A673 (cell line): ENCODE measurements at regions not wholly inside any gene's neighbourhood (a gene's known extent, or its start where the extent isn't known, plus 50 kb on each side); places are given as distances from the start of the nearest gene placed in this dataset.
"Not testable (repeated sequence)": the region's sequence is repeated elsewhere in the genome, so short reads cannot be mapped to it uniquely, and the experiment has no call there.

Source experiments
- BruUV-seq: library from RNA; stranded (reverse); fragments of 400-500 nt; replicated peaks from 2 replicates; lab custom pipeline; 2021; lab: Mats Ljungman, UMichigan
- CTCF ChIA-PET: fragments of 300-600 bp; sonication (Branson Sonifier 250); formaldehyde crosslinking; loops from one replicate; lab custom pipeline; 2022; ENCODE audit warnings: antibody characterized with exemption; lab: Charles Lee
- POLR2A ChIA-PET: fragments of 300-600 bp; sonication (Branson Sonifier 250); formaldehyde crosslinking; loops from one replicate; lab custom pipeline; 2022; ENCODE audit warnings: antibody characterized with exemption; ENCODE audit not compliant: low non-redundant PET; lab: Charles Lee
- DNase-seq: peaks from one replicate; pipeline ENCODE4 v3.0.0-alpha.2; 2015; ENCODE audit warnings: low spot score
- H3K27ac ChIP-seq: fragments of 200-600 bp; sonication (generic); 2 replicates; pipeline ENCODE4 v1.5.1; 2016; ENCODE audit warnings: mixed run types, low read depth, mild to moderate bottlenecking, mixed read lengths, antibody characterized with exemption, low read length; ENCODE audit not compliant: poor library complexity, severe bottlenecking
- H3K27me3 ChIP-seq: fragments of 200-600 bp; sonication (generic); replicated peaks from 2 replicates; pipeline ENCODE4 v1.6.1; 2017; ENCODE audit warnings: mixed run types, low read depth, mild to moderate bottlenecking, mixed read lengths, antibody characterized with exemption, low read length; ENCODE audit not compliant: insufficient read depth, poor library complexity
- H3K36me3 ChIP-seq: fragments of 200-600 bp; sonication (generic); 2 replicates; pipeline ENCODE4 v1.6.1; 2016; ENCODE audit warnings: mixed run types, mild to moderate bottlenecking, mixed read lengths, antibody characterized with exemption, low read length; ENCODE audit not compliant: insufficient read depth, poor library complexity, severe bottlenecking
- H3K4me1 ChIP-seq: fragments of 200-600 bp; sonication (generic); 2 replicates; pipeline ENCODE4 v1.6.1; 2017; ENCODE audit warnings: mixed run types, mild to moderate bottlenecking, mixed read lengths, antibody characterized with exemption, low read length; ENCODE audit not compliant: insufficient read depth, poor library complexity, severe bottlenecking
- H3K4me3 ChIP-seq: fragments of 200-600 bp; sonication (generic); 2 replicates; pipeline ENCODE4 v1.5.1; 2016; ENCODE audit warnings: low read depth, mixed run types, mild to moderate bottlenecking, mixed read lengths, low read length; ENCODE audit not compliant: poor library complexity, severe bottlenecking
- H3K9me3 ChIP-seq: fragments of 200-600 bp; sonication (generic); 2 replicates; pipeline ENCODE4 v1.6.1; 2016; ENCODE audit warnings: mixed run types, low read depth, mild to moderate bottlenecking, mixed read lengths, antibody characterized with exemption, low read length; ENCODE audit not compliant: poor library complexity, severe bottlenecking
- EZH2 ChIP-seq: fragments of 200-600 bp; sonication (generic); IDR thresholded peaks from 2 replicates; pipeline ENCODE4 v1.6.1; 2017; ENCODE audit warnings: borderline replicate concordance, low read depth, mild to moderate bottlenecking, mixed read lengths, antibody characterized with exemption, low read length; ENCODE audit not compliant: poor library complexity, severe bottlenecking
- intact Hi-C: fragments of 100-400 bp; cut with micrococcal nuclease; formaldehyde crosslinking; loops from one replicate; pipeline ENCODE4 v1.10.0; 2022; ENCODE audit not compliant: unreplicated experiment
- TF ChIP-seq, protein P1 (sequence below): fragments of 300-800, 200-600 bp; sonication (generic); conservative IDR thresholded peaks from 2 replicates; pipeline ENCODE4 v1.5.1; 2017; ENCODE audit warnings: low read depth, mild to moderate bottlenecking, antibody characterized with exemption, low read length, moderate library complexity, mixed read lengths

DNA sequence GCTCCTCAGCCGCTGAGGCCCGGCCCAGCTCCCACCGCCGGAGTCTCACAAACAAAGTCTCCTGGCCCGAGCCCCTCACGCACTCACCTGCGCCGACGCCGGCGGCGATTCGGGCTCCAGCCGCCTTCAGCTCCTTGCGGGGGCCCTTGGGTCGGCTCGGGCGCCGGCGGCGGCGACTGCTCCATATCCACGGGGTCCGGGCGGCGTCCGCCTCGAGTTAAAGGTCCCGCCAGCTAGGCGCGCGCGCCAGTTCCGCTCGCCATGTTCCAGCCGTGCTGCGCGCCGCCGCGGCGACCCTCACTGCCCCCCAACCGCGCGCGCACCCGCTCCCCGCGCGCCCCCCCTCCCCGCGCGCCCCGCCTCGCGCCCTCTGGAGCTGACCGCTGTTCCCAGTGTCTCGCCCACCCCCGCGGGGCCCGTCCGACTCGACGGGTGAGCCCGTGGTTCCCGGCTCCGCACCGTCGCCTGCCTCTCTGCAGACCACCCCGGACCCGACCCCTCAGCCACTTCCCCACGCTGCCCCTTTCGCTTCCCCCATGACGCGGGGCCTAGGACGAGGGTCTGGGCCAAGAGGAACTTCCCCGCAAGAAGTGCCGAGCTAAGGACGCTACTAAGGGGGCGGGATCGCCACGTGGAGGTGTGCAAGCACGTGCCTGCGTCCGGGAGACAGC lies 396.1 kb downstream of the ZNF33B start:
- POLR2A ChIA-PET = no interaction called here
- H3K27me3 ChIP-seq = no peaks in the 10 kb centered on the region
- no peak for DNase-seq
- TF ChIP-seq EZH2 = no peak
- TF ChIP-seq, protein P1, sequence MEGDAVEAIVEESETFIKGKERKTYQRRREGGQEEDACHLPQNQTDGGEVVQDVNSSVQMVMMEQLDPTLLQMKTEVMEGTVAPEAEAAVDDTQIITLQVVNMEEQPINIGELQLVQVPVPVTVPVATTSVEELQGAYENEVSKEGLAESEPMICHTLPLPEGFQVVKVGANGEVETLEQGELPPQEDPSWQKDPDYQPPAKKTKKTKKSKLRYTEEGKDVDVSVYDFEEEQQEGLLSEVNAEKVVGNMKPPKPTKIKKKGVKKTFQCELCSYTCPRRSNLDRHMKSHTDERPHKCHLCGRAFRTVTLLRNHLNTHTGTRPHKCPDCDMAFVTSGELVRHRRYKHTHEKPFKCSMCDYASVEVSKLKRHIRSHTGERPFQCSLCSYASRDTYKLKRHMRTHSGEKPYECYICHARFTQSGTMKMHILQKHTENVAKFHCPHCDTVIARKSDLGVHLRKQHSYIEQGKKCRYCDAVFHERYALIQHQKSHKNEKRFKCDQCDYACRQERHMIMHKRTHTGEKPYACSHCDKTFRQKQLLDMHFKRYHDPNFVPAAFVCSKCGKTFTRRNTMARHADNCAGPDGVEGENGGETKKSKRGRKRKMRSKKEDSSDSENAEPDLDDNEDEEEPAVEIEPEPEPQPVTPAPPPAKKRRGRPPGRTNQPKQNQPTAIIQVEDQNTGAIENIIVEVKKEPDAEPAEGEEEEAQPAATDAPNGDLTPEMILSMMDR = no peak
- no peak overlapping the region for H3K27ac ChIP-seq
- intact Hi-C loops = no loop called here
- no peaks in the 10 kb centered on the region for H3K36me3 ChIP-seq
- H3K4me1 ChIP-seq = no peaks in the 10 kb centered on the region
- H3K9me3 ChIP-seq = no peaks in the 10 kb centered on the region
- no TSS peak for BruUV-seq
- H3K4me3 ChIP-seq = no peak overlapping the region
- CTCF ChIA-PET = no interaction called here

DNA sequence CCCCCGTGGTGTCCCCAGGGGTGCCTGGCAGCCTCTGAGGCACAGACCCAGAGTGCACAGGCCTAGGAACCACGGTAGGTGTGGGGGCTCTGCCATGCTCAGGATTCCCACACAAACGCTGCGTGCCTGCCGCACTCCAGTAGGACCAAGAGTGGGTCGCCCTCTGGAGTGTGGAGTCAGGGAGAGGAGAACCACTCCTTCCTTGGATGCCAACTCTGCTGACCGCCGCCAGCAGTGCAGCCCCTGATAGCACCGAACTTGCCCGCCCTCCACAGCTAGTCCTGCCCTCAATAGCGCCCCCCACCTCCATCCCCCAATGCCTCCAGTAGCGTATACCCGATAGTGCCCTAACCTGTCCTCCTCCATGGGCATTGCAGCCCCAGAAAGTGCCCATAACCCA lies 402.0 kb downstream of the ZNF33B start:
- intact Hi-C loops, H3K27me3 ChIP-seq, POLR2A ChIA-PET, BruUV-seq, H3K36me3 ChIP-seq, CTCF ChIA-PET, H3K27ac ChIP-seq, H3K9me3 ChIP-seq, DNase-seq, H3K4me3 ChIP-seq, H3K4me1 ChIP-seq: not testable (repeated sequence)

DNA sequence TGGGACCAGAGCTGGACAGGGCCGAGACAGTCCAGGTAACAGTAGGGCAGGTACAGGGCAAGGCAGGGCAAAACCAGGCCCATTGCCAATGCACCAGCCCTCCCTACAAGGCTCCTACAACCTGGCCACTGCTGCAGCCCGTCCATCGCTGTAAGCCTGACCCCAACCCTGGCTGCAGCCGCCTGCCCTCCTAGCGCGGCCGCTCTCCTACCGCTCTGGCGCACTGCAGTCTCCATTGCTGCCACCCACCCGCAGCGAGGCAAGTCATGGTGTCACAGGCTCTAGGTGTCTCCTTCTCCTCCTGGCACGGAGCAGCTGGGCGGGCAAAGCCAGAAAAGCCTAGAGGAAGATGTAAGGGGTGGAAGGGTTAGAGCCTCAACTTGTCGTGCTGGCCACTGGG lies 402.6 kb downstream of the ZNF33B start:
- CTCF ChIA-PET, H3K4me1 ChIP-seq, POLR2A ChIA-PET, DNase-seq, BruUV-seq, H3K9me3 ChIP-seq, H3K4me3 ChIP-seq, intact Hi-C loops, H3K36me3 ChIP-seq, H3K27ac ChIP-seq, H3K27me3 ChIP-seq: not testable (repeated sequence)

DNA sequence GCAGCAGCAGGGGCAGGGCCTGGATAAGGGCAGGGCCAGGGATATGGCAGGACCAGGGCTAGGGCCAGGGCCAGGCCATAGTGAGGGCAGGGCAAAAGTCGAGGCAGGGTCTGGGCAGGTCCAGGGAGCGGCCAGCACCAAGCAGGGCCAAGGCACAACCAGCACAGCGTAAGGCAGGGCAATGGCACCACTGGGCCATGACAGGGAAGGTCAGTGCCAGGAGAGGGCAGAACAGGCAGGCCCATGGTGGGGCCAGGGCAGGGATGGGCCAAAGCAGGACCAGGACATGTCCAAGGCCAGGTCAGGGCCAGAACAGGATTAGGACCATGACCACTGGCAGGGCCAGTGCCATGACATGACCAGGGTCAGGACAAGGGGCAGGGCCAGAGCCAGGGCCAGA lies 403.1 kb downstream of the ZNF33B start:
- H3K9me3 ChIP-seq, H3K4me1 ChIP-seq, BruUV-seq, POLR2A ChIA-PET, CTCF ChIA-PET, H3K4me3 ChIP-seq, DNase-seq, H3K36me3 ChIP-seq, H3K27ac ChIP-seq, H3K27me3 ChIP-seq, intact Hi-C loops: not testable (repeated sequence)

DNA sequence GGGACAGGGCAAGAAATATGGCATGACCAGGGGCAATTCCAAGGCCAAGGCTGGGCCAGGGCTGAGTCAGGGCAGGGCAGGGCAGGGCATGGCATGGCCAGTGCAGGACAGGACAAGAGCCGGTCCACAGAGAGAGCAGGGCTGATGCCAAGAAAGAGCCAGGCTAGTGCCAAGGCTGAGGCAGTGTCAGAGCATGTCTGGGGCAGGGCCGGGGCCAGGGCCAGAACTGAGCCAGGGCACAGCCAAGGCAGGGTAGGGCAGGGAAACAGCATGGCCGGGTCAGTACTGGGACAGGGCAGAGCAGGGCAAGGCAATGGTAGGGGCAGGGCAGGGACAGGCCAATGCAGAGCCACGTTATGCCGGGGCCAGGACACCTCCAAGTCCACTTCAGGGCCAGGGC lies 403.9 kb downstream of the ZNF33B start:
- H3K4me1 ChIP-seq, H3K9me3 ChIP-seq, H3K27ac ChIP-seq, BruUV-seq, H3K36me3 ChIP-seq, intact Hi-C loops, H3K27me3 ChIP-seq, POLR2A ChIA-PET, CTCF ChIA-PET, DNase-seq, H3K4me3 ChIP-seq: not testable (repeated sequence)

DNA sequence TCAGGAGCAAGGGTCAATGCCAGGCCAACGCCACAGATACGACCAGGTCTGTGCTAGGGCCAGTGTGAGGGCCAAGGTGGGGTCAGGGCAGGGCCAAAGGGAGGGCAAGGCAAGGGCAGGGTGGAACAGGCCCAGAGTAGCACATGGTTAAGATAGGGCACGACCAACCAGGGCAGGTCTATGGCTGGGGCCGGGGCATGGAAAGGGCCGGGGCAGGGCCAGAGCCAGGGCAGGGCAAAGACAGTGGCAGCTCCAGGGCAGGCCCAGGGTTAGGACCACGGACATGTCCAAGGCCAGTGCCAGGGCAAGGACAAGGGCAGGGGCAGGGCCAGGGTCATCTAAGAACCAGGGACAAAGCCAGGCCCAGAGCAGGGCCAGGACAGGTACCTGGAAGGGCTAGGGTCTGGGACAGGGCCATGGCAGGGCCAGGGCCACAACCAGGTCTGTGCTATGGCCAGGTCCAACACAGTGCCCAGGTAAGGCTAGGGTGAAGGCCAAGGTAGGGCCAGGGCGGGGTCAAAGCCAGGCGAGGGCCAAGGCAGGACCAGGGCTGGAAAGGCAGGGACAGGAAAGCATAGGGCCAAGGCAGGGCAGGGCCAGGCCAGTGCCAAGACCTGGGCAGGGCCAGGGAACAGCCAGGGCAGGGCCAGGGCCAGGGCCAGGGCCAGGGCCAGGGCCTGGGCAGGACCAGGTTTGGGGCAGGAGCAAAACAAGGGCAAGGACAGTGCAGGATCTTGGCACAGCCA lies 404.7 kb downstream of the ZNF33B start:
- H3K27ac ChIP-seq, H3K4me3 ChIP-seq, BruUV-seq, intact Hi-C loops, H3K27me3 ChIP-seq, H3K4me1 ChIP-seq, DNase-seq, POLR2A ChIA-PET, H3K36me3 ChIP-seq, H3K9me3 ChIP-seq, CTCF ChIA-PET: not testable (repeated sequence)
